C1 segment of cervical spinal cord (tissue), 14 donors: ENCODE measurements at regions not wholly inside any gene's neighbourhood (a gene's known extent, or its start where the extent isn't known, plus 50 kb on each side); places are given as distances from the start of the nearest gene placed in this dataset.

Source experiments
- DNase-seq, 14 donors: peaks; one replicate each; lab custom pipeline; 2025; lab: John Stamatoyannopoulos, UW

DNA sequence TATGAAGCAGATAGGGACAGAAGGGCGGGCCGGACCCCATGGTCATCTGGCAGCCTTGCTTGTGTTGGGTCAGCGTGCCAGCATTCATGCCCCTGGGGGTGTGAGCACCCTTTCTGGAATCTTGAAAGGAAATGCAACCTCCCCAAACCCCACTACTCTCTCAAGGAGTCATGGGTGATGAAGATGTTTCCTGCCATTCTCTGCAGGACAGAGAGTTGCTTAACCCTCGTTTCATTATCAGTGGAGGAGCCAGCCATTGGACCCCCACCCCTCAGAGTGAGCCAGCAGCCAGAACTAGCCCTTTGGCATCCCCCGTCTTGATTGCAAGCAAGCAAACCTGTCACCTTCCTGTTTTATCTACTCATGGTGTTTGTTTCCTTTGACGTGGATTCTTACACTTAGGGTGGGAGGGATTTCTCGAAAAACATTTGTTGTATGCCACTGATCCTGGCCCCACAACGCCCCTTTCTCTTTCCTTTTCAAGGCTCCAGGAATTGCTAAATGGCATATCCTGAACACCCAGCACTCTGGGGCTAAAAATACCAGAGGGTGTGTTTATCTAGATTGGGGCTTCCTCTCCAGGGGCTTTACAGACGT, 258.3 kb downstream of the ETS1 start:
- DNase-seq: no peak

DNA sequence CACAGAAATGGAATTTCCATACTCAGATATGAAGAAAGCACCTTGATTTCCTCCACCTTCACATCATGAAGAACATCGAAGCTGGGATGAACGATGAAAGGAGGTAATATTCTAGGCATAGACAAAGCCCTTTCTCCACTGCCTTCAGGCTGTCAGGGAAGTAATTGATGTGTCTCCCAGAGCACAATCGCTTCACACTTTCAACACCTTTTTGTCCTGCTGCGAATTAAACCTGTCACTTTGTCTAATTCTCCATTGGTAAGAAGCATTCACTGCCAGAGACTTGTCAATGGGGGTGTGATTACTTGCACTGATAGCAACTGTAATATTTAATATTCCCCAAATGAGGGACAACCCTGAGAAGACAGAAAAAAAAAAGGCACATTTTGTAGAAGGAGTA, 260.1 kb downstream of the ETS1 start:
- no peak for DNase-seq

DNA sequence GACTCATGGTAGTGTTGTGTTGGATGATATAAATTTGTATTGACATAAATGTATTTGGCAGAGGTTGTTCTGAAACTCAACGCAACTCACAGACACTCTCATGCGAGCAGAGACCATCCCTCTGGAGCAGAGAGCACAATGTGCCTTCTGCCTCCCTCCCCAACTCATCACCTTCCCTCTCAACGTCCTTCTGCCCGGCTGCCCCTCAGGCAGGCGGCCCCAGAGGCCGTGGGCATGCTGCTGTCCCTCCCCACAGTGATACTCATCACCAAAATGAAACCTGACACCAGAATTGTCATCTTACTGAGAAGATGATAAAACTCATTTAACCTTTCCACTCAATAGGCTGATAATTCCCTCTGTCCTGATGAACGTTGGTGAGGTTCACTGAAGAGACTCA, 260.6 kb downstream of the ETS1 start:
- no peak for DNase-seq

DNA sequence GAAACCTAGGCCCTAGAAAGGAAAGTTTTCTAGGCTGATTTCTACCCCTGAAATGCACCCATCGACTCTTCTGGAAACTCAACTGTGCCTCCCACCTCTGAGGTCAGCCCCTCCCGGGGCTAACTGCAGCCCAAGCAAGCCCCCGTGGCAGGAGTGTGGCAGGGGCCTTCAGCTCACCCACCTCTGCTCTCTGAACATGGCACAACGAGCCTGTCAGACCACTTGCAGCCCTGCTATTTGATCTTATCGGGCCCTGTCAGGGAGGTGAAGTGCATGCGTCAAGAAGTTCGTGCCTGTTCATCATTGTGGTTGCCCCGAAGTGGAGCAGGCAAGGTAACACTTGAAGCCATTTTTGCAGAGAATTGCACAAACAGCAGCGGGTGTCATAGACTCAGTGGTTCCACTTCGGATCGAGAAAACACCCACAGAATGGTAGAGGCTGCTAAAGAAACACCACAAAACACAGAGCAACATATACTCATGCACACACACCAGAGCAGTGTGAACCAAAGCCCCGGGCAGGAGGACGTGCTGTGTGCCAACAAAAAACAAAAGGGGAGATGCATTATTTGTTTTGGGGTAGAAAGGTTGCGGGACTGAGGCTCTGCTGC, 262.7 kb downstream of the ETS1 start:
- DNase-seq: no peak

DNA sequence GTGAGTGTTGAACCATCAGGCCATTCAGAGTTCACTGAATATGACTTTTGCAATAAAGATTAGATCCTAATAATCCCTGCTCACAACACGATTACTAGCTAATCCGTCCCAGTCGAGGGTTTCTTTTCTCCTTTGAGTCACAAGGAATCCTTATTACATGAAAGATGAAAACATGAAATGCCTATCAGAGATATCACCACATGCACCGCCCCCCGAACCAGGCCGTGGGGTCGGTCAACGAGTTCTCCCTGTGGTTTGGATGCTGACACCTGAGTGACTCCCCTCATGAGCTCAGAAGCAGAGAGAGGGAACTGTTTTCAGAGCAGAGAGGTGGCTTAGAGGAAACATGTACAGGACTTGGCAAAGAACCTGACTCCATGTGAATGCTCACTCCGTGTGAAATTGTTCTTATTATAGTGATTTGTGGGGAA, 263.3 kb downstream of the ETS1 start:
- no peak for DNase-seq

DNA sequence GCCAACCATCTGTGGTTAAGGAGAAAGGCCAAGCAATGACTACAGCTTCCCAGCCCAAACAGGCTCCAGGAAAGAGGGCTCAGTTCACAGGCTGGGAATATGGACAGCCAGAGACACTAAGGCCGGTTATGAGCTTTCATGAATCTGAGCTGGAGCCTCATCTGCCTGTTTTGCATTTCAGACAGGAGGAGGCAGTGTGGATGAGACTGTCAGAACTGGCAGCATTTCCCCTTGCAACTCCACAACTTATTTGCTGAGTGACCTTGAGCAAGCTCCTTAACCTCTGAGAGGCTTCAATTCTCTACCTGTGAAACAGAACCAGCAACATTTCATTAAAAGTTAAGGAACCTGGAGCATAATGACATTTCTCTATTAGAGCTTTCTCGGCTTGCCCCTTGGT, 264.0 kb downstream of the ETS1 start:
- no peak for DNase-seq

DNA sequence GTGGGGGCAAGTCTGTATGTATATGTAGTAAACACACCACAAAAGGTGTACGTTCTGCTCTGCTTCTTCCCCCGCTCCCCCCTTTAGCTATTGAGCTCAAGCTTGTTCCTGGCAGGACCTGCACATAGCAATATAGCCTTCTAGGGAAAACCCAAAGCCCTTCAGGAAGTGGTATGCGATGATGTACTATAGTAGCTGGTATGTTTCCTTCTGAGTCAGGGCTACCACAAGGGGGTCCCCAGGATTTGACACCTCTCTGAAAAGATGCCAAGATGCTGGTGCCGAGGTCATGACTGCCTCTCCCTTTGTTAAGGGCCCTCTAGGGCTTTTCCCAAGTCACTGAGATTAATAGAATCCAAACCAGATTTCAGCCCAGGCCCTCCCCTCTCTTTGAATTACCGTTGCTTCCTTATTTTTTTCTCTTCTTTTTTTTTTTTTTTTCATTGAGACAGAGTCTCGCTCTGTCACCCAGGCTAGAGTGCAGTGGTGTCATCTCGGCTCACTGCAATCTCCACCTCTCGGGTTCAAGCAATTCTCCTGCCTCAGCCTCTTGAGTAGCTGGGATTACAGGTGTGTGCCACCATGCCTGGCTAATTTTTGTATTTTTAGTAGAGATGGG, 268.4 kb downstream of the ETS1 start:
- DNase-seq: no peak

DNA sequence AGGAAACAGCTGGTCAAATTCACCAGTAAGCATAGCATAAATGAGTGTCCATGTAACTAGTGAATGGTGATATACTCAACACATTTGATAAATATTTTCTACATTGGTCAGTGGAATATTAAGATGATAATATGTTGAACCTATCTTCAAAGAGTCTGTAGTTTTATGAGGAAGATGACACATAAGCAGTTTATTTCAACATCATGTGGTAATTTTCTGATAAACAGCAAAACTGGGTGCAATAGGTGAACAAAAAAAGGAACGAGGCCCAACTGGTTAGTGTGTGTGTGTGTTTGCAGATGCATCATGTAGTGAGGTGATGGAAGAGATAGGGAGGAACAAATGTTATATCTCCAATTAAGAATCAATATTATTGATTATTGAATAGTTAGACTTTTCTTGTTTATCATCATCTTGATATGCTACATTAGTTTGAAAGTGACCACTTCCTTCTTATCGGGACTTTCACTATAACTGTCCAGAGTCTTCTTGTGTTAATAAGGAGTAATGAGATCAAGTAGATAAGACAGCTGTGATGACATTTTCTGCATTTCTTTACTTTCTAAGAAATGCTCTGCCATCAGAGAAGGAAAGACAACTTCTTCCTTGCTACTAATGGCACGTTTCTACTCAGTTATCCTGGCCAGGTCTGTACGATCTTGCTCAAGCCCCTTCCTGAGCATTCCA, 270.7 kb downstream of the ETS1 start:
- no peak for DNase-seq

DNA sequence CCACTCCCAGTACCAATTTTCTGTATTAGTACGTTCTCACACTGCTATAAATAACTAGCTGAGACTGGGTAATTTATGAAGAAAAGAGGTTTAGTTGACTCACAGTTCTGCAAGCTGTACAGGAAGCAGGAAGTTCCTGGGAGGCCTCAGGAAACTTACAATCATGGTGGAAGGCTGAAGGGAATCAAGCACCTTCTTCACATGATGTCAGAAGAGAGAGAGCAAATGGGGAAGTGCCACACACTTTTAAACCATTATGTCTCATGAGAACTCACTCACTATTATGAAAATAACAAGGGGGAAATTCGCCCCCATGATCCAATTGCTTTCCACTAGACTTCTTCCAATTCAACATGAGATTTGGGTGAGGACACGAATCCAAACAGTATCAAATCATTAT, 271.4 kb downstream of the ETS1 start:
- DNase-seq: no peak

DNA sequence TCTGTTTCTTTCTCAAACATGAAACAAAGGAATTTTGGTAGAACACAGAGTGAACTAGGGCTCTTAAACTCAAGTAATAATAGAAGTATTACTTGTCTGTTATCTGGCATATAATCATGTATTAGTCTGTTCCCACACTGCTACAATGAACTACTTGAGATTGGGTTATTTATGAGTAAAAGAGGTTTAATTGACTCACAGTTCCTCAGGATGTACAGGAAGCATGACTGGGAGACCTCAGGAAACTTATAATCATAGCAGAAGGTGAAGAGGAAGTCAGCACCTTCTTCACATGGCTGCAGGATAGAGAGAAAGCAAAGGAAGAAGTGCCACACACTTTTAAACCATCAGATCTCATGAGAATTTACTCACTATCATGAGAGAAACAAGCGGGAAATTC, 273.4 kb downstream of the ETS1 start:
- DNase-seq: no peak

DNA sequence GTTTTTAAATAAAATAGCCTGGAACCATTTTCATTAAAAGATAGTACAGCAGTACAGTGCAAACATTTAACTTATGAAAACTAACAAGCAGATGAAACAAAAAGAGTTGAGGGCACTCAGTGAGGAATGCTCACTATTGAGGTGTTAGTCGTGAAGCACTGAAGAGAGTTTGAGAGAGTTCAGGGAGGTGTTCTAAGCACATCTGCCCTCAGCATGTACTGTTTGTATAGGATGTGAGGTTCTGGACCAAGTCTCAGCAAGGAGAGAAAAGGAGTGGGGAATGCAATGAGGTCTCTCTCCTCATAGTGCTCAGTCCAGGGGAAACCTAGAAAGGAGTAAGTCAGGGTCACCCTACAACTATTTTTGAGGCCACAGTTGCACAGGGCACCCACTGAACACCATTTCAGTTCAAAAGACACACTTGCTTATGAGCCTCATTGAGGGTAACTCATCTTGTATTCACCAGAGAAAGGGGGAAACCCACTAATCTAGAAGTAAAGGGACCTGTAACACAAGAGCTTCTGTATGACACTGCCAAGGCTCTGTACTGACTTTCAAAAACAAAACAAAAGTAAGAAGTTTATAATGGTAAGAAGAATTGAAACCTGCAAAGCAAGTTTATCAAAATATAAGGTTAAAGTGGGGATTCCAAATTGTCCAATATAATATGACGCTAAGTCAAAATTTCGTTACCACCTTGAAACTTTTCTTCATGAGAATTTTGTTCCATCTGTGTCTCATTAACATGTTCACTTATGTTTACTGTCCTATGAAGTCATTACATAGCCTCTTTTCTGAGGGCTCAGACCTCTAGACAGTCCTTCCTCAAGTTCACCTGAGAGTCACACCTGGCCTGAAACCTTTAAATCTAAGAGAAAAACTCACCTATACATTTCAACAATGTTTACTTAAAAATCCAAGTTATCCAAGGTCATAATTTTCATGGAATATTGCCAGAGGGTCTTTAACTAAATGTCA, 275.3 kb downstream of the ETS1 start:
- DNase-seq: no peak

DNA sequence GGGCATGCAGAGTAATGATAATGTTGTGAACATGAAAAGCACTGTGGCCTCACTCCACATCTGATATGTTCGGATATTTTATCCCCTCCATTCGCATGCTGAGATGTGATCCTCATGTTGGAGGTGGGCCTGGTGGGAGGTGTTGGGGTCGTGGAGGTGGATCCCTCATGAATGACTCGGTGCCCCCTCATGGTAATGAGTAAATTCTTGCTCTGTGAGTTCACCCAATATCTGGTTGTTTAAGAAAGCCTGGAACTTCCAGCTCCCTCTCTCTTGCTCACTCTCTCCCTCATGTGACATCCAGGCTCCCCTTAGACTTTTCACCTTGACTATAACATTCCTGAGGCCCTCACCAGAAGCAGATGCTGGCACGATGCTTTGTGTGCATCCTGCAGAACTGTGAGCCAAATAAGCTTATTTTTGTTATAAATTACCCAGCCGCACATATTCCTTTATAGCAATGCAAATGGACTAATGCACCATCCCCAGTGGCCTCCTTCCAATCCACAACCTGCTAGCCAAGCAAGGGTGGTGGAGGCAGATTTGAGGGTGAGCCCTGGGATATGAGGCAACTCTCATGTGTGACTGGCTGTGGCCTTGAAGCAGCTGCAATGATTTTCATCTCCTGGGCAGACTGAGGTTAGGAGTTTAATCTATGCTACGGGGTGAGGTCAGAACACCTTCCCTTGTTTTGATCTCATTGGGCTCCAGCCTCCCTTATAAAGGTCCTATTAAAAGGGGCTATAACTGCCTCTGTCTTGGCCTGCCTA, 276.5 kb downstream of the ETS1 start:
- DNase-seq: no peak

DNA sequence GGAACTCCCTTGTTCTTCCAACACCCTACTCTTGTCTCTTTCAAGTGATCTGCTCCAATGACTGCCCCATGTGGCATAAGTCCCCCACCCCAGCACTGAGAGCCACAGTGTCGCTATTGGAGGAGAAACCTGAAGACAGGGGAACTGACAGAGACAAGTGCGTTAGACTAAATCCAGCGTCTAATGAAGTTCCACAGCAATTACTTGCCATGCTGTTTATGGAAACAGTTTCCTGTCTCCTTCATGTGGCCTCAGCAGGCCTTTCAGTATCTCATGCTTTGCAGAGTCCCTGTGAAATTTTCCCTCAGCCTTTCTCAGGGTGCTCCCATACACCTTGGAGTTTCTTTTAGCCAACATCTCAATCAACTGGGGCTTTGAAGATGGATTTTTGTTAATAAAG, 277.4 kb downstream of the ETS1 start:
- no peak for DNase-seq

DNA sequence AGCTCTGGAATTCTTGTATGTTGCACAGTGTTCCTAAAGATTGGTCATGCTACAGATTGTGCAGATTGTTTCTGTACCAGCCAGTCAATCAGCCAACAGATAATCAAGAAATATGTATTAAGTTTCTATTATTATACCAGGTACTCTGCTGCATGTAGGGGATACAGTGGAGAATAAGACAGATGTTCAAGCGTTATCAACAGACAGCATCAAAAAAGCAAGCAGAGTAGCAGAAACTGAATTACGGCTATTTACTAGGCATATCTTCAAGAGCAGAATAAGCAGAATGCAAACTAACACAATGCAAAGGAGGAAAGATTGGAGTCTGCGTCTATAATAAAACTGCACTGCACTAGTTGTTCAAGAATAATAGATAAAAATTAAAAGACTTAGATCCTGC, 278.6 kb downstream of the ETS1 start:
- no peak for DNase-seq

DNA sequence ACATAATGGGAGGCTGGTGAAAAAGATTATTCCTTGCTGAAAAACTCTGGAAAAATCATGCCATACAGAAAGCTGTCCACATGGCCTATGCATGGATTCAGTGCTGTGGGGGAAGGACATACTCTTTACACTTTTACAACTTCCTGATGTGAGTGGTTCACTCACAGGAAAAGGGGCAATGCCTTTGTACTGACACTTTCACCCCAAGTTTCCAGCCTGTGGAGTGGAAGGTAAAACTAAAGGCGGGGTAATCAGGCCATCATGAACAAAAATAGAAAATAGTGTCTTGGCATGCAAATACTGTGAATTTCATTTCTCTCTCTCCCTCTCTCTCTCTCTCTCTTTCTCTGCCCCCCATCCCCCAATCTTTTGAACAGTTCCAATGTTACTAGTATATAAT, 281.8 kb downstream of the ETS1 start:
- no peak for DNase-seq

DNA sequence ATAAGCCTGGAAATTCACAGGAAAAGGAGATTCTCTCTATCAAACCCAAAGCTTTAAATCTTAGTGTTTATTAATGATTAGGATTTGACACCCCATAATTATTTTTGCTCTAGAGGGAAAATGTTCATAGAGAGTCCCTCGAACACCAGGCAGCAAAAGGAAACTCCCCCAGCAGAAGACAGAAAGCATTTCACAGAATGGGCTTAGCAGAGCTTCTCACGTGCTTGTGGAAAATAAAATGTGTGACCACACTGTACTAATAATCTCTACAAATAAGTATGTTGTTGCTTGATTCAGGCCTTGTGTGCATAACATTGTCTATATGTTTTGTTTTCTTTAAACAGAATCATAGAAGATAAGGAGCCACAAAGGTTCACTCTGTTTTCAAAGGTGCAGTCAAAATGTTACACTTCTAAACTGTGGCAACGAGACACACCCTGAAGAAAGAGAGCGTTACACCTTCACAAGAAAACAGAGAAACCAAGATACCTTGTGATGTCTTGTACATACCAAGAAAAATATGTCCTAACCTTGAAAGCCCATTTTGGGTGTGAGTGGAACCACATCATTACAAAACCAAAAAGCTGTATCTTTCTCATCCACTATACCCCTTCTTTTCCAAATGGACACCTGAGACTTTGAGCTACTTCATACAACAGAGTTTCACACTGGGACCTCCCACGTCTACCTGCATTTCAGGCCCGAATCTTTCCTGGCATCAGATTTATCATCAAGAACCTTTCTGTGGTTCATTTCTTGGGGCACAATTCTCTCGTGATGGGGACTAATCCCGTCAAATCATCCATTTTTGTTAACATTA, 282.5 kb downstream of the ETS1 start:
- DNase-seq: no peak

DNA sequence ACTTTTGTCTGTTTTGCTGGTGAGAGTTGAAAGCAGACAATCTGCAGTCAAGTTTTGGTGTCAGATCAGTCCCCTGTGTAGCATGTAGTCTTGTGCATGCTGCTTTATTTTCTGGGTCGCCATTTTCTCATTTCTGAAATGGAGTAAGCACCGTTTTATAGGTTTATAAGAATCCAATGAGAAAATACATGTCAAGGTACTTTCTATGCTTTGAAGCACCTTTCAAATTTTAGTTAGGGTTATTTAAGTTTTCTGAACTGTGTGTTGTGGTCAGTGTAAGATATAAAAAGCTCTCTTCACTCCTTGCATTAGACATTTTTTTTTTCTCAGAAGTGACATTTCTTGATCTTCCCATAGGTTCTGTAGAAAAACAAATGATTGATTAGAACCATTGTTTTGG, 283.2 kb downstream of the ETS1 start:
- no peak for DNase-seq

DNA sequence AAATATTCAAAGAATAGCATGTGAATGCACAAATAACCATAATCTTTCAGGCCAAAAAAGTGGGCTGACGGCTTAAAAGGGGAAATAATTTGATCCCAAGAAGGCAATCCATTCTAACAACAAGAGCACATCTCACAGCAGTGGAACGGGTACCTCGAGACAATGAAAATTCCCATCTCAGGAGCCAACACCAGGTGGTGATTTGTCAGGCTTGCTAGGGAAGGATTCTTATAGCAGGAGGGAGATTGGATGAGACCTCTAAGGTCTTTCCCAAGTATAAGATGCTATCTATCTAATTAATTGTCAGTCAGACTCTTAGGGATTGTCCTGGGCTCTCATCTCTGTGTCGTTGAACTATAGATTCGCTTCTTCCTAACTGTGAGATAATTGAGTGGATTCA, 284.0 kb downstream of the ETS1 start:
- no peak for DNase-seq

DNA sequence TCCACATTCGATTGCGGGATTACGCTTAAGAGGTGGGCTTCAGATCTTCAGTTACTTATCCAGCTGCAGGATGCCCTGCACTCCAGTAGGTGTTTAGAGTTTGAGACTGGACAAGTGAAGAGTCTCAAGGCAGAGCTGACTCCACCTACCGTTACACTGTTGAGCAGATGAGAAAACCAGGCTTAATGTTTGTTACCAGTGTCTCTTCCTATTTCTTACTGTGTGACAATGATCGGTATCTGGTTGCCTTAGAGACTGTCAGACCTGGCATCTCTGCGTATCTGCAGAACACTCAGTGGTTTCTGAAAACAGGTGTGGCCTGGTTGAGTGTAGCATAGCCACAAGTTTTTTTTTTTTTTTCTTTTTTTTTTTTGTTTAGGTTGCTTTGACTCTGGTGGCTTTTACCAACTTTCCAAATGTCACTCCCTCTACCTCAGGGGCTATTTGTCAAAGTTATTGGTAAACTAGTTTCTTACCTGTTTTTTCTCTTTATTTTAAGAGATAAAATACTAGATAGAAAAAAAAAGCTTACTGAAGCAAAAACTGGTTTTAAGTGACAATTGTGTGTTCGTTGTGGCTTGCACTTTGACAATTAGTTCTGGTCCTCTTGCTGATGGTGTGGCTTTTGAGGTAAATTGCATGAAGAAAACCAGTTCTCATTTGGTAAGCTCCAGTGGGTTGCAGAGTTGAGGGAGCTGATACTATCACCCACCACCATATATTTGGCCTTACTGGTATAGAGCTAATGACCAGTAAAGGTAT, 284.8 kb downstream of the ETS1 start:
- DNase-seq: no peak
